ENCODE measurements at regions not wholly inside any gene's neighbourhood (a gene's known extent, or its start where the extent isn't known, plus 50 kb on each side); places are given as distances from the start of the nearest gene placed in this dataset.

DNA sequence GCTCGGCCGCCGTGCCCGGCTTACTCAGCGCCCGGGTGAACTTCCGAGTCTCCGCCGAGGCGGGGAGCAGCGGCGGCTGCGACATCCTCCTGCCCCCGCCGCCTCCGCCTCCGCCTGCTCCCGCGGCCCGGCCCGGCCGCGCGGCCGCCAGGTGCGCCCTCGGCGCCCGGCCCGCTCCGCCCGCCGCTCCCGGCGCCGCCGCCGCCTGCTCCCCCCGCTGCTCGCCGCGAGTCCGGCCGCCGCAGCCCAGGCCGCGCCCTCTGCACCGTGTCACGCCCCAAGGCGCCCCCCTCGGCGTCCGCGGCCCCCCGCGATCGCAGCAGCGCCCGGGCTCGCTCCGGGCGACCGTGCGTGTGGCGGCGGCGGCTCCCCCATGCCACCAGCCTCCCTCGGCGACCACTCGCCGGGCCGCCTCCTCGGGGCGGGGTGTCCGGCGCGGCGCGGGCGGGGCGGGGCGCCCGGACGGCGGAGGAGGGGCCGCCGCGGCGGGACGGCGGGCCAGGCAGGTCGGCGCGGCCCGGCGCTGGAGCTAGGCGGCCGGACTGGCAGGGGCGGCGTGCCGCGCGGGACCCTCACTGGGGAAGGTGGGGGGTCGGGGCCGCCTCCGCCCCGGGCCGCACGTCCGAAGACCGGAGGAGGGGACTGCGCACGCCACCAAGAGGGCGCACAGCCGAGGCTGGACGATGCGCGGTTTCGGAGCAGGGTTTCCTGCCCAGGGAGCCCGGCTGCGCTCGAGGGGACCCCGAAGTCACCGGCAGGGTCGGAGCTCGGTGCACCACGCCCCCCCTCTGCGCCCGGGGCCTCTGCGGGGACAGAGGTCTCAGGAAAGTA, 108.6 kb upstream of the DOCK9 start:
- Mint-ChIP-seq H3K4me3 (peak overlapping the region; percentile 87), H3K27ac (no peak overlapping the region)

DNA sequence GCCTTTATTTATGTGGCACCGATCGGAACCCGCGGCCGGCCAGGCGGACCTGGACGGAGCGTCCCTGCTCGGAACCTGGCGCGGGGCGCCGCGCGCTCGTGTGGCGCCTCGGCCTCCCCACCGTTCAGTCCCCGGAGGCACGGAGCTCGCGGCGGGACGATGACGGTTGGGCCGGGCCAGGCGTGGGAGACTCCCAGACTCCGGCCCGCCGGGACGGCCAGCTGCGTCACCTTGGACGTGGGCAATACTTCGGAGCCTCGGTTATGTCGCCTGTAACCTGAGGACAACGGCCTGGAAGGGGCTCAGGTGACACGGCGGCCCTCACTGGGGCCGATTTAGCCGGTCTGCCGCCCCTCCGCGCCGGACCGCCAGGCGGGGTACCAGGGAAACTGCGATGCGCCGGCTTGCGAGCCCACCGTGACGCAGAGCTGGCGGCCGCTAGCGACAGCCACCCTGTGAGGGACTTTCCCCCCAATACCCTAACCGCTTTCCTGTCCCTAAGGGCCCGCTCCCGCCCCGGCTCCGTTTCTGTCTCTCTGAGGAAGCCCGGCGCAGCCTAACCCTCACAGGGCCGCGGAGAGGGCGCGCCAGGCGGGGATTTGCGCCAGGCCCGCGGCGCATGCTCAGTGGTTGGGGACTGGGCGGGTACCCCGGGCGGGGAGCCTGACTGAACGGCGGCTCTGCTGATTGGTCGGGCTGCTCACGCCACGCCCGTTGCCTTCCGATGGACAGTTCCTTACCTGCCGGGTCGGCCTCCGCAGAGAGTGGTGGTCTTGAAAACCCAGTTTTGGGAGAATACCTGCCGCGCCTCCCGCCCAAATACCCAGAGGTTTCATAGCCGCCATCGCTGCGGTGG, 109.5 kb upstream of the DOCK9 start:
- ATAC-seq: peak; percentile 89
- Mint-ChIP-seq H3K36me3 (no peaks in the 10 kb centered on the region), H3K27me3 (ENCODE audit: low read depth) (peaks cover 21% of the 10 kb centered on the region), H3K9me3 (no peaks in the 10 kb centered on the region), H3K4me1 (peaks cover 26% of the 10 kb centered on the region), H3K4me3 (peak overlapping the region; percentile 87), H3K27ac (peak overlapping the region; percentile 98)
- ChIA-PET CTCF (interaction anchor here (0.9 to 1.2 kb wide), 2 partner anchors 13 to 58 kb away, joined by 3 to 4 read pairs; no protein-coding TSS in a partner anchor), POLR2A (interaction anchor here (1.1 kb wide), 2 partner anchors 113 kb away, joined by 3 read pairs; partner anchors contain the start of gene UBAC2)
- DNase-seq (ENCODE audit: low spot score): peak; percentile 95
- no peak for TF ChIP-seq ZNF232 (CRISPR knock-in tag; IDR thresholded peaks at IDR 0.05)
- TF ChIP-seq, protein P1, sequence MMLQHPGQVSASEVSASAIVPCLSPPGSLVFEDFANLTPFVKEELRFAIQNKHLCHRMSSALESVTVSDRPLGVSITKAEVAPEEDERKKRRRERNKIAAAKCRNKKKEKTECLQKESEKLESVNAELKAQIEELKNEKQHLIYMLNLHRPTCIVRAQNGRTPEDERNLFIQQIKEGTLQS (CRISPR knock-in tag; conservative IDR thresholded peaks at IDR 0.05): no peak
- TF ChIP-seq, protein P2, sequence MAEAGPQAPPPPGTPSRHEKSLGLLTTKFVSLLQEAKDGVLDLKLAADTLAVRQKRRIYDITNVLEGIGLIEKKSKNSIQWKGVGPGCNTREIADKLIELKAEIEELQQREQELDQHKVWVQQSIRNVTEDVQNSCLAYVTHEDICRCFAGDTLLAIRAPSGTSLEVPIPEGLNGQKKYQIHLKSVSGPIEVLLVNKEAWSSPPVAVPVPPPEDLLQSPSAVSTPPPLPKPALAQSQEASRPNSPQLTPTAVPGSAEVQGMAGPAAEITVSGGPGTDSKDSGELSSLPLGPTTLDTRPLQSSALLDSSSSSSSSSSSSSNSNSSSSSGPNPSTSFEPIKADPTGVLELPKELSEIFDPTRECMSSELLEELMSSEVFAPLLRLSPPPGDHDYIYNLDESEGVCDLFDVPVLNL (CRISPR knock-in tag; IDR thresholded peaks at IDR 0.05; ENCODE audit: borderline replicate concordance, low read depth): no peak
- TF ChIP-seq, protein P3, sequence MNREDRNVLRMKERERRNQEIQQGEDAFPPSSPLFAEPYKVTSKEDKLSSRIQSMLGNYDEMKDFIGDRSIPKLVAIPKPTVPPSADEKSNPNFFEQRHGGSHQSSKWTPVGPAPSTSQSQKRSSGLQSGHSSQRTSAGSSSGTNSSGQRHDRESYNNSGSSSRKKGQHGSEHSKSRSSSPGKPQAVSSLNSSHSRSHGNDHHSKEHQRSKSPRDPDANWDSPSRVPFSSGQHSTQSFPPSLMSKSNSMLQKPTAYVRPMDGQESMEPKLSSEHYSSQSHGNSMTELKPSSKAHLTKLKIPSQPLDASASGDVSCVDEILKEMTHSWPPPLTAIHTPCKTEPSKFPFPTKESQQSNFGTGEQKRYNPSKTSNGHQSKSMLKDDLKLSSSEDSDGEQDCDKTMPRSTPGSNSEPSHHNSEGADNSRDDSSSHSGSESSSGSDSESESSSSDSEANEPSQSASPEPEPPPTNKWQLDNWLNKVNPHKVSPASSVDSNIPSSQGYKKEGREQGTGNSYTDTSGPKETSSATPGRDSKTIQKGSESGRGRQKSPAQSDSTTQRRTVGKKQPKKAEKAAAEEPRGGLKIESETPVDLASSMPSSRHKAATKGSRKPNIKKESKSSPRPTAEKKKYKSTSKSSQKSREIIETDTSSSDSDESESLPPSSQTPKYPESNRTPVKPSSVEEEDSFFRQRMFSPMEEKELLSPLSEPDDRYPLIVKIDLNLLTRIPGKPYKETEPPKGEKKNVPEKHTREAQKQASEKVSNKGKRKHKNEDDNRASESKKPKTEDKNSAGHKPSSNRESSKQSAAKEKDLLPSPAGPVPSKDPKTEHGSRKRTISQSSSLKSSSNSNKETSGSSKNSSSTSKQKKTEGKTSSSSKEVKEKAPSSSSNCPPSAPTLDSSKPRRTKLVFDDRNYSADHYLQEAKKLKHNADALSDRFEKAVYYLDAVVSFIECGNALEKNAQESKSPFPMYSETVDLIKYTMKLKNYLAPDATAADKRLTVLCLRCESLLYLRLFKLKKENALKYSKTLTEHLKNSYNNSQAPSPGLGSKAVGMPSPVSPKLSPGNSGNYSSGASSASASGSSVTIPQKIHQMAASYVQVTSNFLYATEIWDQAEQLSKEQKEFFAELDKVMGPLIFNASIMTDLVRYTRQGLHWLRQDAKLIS (CRISPR knock-in tag; IDR thresholded peaks at IDR 0.05; ENCODE audit: borderline replicate concordance): peak; percentile 64; the same call in 1 of the 2 replicates
- TF ChIP-seq CBFB (CRISPR knock-in tag; IDR thresholded peaks at IDR 0.05; ENCODE audit: low read depth): peak; percentile 53; the same call in 1 of the 2 replicates

More for the DNA sequence above, 108.6 kb upstream of the DOCK9 start:
- peak; percentile 49 for DNase-seq (ENCODE audit: low spot score)
- Mint-ChIP-seq H3K9me3 (no peaks in the 10 kb centered on the region), H3K4me1 (peaks cover 26% of the 10 kb centered on the region), H3K36me3 (no peaks in the 10 kb centered on the region), H3K27me3 (ENCODE audit: low read depth) (peaks cover 21% of the 10 kb centered on the region)
- peak; percentile 14 for ATAC-seq
- TF ChIP-seq MYBL2 (CRISPR knock-in tag; IDR thresholded peaks at IDR 0.05) (peak; percentile 6; the same call in 1 of the 2 replicates), RORB (CRISPR knock-in tag; IDR thresholded peaks at IDR 0.05) (no peak), FOXP1 (CRISPR knock-in tag; IDR thresholded peaks at IDR 0.05; ENCODE audit: borderline replicate concordance) (peak; percentile 27; the same call in 1 of the 2 replicates), ZNF219 (CRISPR knock-in tag; IDR thresholded peaks at IDR 0.05; ENCODE audit: borderline replicate concordance) (0 out of 2 replicates have a peak, but pooled peaks have one; percentile 62), TEAD4 (CRISPR knock-in tag; IDR thresholded peaks at IDR 0.05) (no peak), JUN (CRISPR knock-in tag; IDR thresholded peaks at IDR 0.05) (0 out of 2 replicates have a peak, but pooled peaks have one; percentile 53), TP53 (CRISPR knock-in tag; IDR thresholded peaks at IDR 0.05) (peak; percentile 3; the same call in 1 of the 2 replicates), ZNF416 (CRISPR knock-in tag; IDR thresholded peaks at IDR 0.05) (no peak)
- TF ChIP-seq, protein P4, sequence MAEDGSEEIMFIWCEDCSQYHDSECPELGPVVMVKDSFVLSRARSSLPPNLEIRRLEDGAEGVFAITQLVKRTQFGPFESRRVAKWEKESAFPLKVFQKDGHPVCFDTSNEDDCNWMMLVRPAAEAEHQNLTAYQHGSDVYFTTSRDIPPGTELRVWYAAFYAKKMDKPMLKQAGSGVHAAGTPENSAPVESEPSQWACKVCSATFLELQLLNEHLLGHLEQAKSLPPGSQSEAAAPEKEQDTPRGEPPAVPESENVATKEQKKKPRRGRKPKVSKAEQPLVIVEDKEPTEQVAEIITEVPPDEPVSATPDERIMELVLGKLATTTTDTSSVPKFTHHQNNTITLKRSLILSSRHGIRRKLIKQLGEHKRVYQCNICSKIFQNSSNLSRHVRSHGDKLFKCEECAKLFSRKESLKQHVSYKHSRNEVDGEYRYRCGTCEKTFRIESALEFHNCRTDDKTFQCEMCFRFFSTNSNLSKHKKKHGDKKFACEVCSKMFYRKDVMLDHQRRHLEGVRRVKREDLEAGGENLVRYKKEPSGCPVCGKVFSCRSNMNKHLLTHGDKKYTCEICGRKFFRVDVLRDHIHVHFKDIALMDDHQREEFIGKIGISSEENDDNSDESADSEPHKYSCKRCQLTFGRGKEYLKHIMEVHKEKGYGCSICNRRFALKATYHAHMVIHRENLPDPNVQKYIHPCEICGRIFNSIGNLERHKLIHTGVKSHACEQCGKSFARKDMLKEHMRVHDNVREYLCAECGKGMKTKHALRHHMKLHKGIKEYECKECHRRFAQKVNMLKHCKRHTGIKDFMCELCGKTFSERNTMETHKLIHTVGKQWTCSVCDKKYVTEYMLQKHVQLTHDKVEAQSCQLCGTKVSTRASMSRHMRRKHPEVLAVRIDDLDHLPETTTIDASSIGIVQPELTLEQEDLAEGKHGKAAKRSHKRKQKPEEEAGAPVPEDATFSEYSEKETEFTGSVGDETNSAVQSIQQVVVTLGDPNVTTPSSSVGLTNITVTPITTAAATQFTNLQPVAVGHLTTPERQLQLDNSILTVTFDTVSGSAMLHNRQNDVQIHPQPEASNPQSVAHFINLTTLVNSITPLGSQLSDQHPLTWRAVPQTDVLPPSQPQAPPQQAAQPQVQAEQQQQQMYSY (CRISPR knock-in tag; IDR thresholded peaks at IDR 0.05): no peak
- TF ChIP-seq, protein P5, sequence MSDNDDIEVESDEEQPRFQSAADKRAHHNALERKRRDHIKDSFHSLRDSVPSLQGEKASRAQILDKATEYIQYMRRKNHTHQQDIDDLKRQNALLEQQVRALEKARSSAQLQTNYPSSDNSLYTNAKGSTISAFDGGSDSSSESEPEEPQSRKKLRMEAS (CRISPR knock-in tag; IDR thresholded peaks at IDR 0.05): 0 out of 2 replicates have a peak, but pooled peaks have one; percentile 8
- TF ChIP-seq, protein P6, sequence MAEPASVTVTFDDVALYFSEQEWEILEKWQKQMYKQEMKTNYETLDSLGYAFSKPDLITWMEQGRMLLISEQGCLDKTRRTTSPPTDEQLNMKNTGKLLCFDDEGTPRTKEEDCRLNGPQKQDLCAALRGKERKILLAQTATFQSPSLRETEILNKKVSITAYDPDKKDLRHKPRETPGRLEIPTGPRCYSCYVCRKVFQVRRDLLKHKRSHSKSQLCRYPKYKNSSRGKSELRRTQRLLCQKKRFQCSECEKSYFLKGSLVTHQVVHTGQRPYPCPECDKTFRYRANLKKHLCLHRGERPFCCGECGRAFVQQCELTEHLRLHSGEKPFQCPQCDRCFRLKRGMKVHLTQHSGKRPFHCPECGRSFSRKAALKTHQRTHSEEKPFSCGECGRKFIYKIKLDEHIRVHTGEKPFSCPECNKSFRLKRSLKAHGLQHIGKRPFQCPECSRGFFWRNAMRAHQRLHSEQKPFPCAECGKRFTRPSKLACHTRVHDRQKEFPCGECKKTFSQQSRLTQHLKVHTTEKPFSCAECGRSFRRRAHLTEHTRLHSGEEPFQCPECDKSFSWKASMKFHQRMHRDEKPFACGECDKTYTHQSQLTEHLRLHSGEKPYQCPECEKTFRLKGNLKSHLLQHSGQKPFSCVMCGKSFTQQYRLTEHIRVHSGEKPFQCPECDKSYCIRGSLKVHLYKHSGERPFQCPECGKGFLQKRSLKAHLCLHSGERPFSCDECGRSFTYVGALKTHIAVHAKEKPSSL (CRISPR knock-in tag; conservative IDR thresholded peaks at IDR 0.05): no peak
- TF ChIP-seq, protein P7, sequence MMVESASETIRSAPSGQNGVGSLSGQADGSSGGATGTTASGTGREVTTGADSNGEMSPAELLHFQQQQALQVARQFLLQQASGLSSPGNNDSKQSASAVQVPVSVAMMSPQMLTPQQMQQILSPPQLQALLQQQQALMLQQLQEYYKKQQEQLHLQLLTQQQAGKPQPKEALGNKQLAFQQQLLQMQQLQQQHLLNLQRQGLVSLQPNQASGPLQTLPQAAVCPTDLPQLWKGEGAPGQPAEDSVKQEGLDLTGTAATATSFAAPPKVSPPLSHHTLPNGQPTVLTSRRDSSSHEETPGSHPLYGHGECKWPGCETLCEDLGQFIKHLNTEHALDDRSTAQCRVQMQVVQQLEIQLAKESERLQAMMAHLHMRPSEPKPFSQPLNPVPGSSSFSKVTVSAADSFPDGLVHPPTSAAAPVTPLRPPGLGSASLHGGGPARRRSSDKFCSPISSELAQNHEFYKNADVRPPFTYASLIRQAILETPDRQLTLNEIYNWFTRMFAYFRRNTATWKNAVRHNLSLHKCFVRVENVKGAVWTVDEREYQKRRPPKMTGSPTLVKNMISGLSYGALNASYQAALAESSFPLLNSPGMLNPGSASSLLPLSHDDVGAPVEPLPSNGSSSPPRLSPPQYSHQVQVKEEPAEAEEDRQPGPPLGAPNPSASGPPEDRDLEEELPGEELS (CRISPR knock-in tag; IDR thresholded peaks at IDR 0.05): peak; percentile 28; the same call in 1 of the 2 replicates
- CTCF ChIA-PET: interaction anchor here (0.5 to 0.9 kb wide), 2 partner anchors 58 to 102 kb away, joined by 3 to 4 read pairs; no protein-coding TSS in a partner anchor
- POLR2A ChIA-PET: interaction anchor here (1.1 kb wide), 1 partner anchor 114 kb away, joined by 3 read pairs; the partner anchor contains the start of gene UBAC2

Measured in WTC11 (cell line).